Left renal cortex interstitium (tissue), 4 donors: ENCODE measurements at regions not wholly inside any gene's neighbourhood (a gene's known extent, or its start where the extent isn't known, plus 50 kb on each side); places are given as distances from the start of the nearest gene placed in this dataset.
A peak's percentile ranks its signal among the peaks of the same experiment; 100 is the strongest.
"Not testable (repeated sequence)": the region's sequence is repeated elsewhere in the genome, so short reads cannot be mapped to it uniquely, and the experiment has no call there.

Experiments used
- DNase-seq, 4 donors: peaks; one replicate each; pipeline ENCODE4 v3.0.0-alpha.2; 2013; ENCODE audit warnings: low read depth in 4 of 4, low spot score in 2 of 4, missing footprints in 1 of 4

GRCh38 chr6:4658486-4658885 is 117.7 kb upstream of the CDYL start:
- DNase-seq, result no peak

DNA sequence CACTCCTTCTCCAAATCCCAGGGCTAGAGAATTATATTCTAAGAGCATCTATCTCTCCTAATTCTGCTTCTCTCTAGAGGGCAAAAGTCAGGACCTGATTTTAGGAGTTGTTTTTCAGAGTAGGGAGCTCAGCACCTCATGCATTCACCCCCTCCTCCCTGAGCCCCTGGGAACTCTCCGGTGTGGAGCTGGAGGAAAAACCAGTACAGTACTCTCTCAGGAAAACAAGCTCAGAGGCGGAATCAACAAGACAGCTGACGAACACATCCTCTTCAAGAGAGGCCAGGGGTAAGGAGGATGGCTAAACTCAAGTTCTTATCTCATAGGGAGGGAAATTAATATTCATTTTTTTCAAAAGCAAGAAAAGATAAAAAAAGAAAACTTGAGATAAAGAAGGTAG is 120.1 kb upstream of the CDYL start:
- no peak for DNase-seq

- DNase-seq, result no peak
Measured at GRCh38 chr6:4655196-4656025, 120.8 kb upstream of the CDYL start.

- DNase-seq, result no peak
Measured at GRCh38 chr6:4653141-4653540, 123.1 kb upstream of the CDYL start.

- DNase-seq, result no peak
Measured at GRCh38 chr6:4651831-4652467, 124.3 kb upstream of the CDYL start.

DNA sequence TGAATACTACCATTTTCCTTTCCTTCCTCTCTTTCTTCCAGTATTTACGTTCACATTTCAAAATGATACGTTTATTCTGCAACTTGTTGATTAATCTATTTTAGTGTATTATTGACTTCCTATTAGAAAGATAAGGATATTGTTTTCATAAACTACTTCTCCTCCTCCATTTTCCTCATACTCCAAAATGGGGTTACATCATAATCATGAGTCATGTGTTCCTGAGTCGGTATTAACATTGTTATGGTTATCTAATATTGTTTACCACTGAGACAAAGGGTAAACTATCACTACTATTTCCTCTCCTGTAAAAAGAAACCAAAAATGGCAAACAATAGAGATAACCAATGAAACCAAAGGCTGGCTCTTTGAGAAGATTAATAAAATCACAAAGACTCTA is 126.5 kb upstream of the CDYL start:
- no peak for DNase-seq

- peak; percentile 64 to 87 (median 70) for DNase-seq
Measured at GRCh38 chr6:4647414-4648365, 128.5 kb upstream of the CDYL start.

DNA sequence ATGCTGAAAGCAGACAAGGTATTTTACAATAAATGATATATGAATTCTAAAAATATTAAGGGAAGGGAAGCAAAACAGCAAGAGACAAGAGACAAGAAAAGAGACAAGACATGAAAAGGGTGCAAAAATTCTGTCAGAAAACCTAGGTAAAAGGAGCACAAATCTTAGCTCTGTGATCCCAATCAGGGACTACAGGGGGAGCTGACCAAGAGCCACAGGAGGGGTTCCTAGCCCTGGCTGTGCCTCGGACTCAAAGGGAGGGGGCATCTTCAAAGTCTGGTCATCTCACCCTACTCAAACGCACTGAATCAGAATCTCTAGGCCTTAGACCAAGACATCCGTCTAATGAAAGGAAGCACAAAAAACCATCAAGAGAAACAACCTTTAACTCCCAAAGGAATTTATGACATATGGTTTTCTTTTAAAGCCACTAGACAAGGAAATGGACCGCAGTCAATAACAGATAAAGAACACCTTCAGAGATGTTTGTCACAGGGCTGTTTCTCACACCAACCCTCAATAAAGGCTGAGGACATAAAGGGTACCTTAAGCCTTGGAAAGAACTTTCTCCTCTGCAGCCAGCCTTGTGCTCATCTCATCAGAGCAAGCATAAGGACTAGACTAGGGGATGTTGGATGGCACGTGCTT is 130.4 kb upstream of the CDYL start:
- DNase-seq, result no peak

DNA sequence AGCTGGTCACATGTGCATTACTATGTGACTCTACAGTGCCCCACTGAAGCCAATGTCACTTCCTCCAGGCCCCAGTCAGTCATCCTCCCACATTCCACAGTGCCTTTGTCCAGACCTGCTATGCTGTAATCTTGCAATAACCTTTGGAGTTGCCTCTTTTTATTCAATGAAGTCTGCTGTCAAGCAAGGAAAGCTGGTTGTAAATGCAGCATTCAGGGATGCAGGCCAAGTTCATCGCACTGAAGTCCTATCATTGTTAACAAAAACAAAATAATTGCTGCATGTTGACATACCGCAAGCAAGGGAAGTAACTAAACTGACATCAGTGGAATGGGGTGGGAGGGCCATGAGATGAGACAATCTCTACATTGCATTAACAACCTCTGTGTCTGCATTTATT is 131.2 kb upstream of the CDYL start:
- DNase-seq, result no peak

GRCh38 chr6:4641461-4641860 is 134.7 kb upstream of the CDYL start:
- DNase-seq, result no peak

DNA sequence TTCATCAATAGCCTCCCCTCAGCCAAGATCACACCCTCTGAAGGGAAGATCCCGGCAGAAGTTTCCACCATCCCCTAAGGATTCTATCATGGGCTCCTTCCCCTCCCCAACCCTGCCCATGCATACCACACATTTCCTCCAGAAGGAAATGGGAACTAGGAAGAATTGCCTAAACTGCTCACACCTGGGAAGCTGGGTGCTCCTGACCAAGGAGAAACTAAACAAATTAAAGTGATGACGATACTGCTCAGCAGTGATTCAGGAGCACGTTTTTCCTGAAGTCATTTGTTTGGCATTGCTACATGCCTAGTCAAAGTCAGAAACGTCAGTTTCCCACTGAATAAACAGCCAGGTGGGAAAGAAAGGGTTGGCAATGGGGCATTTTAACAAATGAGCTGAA is 136.1 kb upstream of the CDYL start:
- no peak for DNase-seq

DNA sequence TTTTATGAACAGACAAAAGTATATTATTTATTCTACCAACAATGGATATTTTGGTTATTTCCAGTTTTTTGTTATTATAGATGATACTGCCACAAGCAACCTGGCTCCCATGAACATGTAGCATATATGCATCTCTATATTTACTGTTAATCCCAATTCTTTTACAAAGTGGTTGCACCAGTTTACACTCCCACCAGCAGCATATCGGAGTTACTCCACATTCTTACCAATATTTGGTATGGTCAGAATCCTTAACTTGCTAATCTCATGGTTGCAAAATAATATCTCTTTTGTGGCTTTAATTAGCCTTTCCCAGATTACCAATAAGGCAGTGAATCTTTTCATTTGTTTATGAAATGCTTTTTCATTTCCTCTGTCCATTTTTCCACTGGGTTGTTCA is 137.6 kb upstream of the CDYL start:
- DNase-seq, result no peak

DNA sequence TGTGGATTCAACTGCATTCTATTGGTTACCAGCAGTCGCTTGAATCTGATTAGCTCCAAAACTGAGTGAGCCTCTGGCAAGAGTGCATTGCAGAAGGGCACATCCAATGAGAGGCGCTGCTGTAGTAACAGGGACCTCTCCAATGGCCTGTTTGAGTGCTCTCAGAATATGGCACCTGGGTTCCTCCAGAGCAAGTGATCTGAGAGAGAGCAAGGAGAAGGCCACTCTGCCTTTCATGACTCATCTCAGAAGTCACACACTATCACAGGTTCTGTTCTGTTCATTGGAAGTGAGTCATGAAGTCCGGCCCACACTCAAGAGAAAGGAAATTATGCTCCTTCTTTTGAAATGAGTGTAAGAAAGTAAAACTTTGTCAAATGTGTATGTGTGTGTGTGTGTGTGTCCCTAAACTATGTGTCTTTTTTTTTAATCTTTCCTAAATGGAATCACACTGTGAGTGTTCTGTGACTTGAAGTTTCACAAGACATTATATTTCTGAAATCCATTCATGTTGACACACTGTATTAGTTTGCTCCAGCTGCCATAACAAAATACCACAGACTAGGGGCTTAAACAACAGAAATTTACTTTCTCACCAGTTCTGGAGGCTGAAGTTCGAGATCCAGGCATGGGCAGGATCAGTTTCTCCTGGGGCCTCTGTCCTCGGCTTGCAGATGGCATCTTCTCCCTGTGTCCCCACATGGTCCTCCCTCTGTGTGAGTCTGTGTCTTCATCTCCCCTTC is 138.3 kb upstream of the CDYL start:
- DNase-seq, result no peak

DNA sequence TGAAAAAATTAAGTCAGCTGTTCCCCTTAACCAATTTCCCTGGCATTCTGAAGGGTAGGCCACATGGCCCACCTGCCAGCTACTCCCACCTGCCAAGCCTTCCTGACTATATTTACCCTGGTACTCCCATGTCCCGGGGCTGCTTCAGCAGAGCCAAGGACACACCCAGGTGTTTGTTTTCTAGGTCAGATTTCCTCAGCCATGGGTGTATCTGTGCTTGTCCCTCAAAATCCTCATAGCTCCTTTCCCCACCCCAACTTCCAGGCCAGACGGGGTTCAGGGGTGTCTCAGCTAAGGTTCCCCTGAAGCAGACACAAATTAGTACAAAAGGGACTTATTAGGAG is 139.4 kb upstream of the CDYL start:
- DNase-seq, result no peak

- no peak for DNase-seq
Measured at GRCh38 chr6:4636191-4636880, 139.9 kb upstream of the CDYL start.

DNA sequence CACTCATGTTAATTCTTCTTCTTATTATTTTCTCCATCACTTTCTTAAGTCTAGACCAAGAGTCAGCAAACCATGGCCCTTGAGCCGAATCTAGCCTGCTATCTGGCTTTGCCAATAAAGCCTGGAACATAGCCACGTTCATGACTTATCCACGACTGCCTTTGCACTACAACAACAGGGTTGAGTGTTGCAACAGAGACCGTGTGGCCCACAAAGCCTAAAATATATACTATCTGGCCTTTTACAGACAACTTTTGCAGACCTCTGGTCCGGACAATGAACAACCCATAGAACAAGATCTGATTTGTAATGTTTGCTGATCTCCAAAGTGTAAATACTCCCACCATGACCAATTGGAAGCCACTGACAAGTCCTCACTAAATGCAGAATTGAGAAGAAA is 140.5 kb upstream of the CDYL start:
- DNase-seq, result no peak

GRCh38 chr6:4632421-4632820 is 143.8 kb upstream of the CDYL start:
- no peak for DNase-seq

DNA sequence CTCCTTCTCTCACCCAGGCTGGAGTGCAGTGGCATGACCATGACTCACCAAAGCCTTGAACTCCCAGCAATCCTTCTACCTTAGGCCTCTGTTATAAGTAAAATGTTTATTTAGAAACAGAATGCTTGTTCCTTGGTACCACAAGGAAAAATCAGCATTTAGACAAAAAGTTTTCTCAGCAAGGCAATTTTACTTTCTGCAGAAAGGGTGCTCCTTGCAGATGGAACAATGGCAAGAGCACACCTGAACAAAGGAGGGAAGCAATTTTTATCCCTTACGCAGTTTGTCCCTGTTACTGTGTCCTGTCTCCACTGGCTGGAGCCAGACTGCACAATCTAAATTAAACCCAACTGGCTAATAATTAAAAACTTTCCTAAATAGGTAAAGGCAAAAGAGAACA is 146.4 kb upstream of the CDYL start:
- DNase-seq, result not testable (repeated sequence)

GRCh38 chr6:4625557-4625956 is 150.6 kb upstream of the CDYL start:
- DNase-seq, result no peak

DNA sequence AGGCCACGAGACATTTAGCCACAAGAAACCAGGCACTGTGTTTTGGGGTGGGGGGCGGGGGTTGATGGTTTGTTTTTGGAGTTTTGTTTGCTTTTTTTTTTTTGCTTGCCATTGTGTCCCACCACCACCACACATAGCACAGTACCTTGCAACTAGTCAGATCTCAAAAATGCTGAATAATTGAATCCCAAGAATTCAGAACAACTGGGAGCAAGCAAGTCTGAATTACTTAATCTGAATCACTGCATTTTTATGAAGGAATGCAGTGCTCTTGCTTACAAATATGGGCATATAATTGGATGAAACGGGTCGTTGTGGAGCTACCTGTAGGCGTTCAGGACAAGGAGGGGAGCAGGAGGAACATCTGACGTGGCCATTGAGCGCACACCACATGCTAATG is 151.5 kb upstream of the CDYL start:
- no peak for DNase-seq
